A673 (cell line): ENCODE measurements at regions not wholly inside any gene's neighbourhood (a gene's known extent, or its start where the extent isn't known, plus 50 kb on each side); places are given as distances from the start of the nearest gene placed in this dataset.

Experiments used
- CTCF ChIP-seq: fragments of 300-800, 200-600 bp; sonication (generic); conservative IDR thresholded peaks from 2 replicates; pipeline ENCODE4 v1.5.1; 2017; ENCODE audit warnings: low read depth, mild to moderate bottlenecking, antibody characterized with exemption, low read length, moderate library complexity, mixed read lengths
- EZH2 ChIP-seq: fragments of 200-600 bp; sonication (generic); IDR thresholded peaks from 2 replicates; pipeline ENCODE4 v1.6.1; 2017; ENCODE audit warnings: borderline replicate concordance, low read depth, mild to moderate bottlenecking, mixed read lengths, antibody characterized with exemption, low read length; ENCODE audit not compliant: poor library complexity, severe bottlenecking

DNA sequence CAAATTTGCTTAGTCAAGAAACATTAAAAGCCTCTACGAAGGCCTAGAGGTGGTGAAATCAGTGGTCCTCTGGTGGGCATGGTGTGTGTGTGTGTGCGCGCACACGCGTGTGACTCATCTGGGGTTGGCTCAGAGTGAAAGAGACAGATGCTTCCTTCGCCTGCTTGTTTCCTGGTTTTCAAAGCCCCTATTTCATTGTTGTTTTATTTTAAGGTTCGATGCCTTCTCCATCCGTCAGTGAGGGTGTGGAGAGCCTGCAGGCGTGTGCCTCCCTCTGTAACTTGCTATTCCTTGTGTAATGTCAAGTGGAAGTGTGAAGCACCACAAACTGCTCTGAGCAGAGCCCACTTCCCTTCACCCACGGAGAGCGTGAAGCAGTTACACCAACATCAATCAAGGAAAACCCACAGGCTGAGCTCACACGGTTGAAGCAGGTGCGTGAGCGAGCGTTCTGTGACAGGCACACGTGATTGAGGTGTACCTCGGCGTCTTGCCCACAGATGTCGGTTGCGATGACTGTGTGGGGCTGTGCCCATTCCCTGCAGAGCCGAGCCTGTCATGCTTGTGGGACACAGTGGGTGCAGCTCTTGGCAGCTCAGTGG is 233.9 kb downstream of the PRL start:
- TF ChIP-seq CTCF (no peak), EZH2 (no peak)
